Ovary (tissue), 7 donors: ENCODE measurements at regions not wholly inside any gene's neighbourhood (a gene's known extent, or its start where the extent isn't known, plus 50 kb on each side); places are given as distances from the start of the nearest gene placed in this dataset.

Experiments used
- DNase-seq, 5 donors: peaks; one replicate each; pipeline ENCODE4 v3.0.0-alpha.2; 2019 to 2020
- H3K27ac ChIP-seq, 2 donors: fragments of 200-600 bp; one replicate each; pipeline versions ENCODE4 v1.5.1 to v1.8.0; 2019 to 2022
- H3K27me3 ChIP-seq: fragments of 200-600 bp; one replicate; pipeline ENCODE4 v1.8.0; 2022
- H3K36me3 ChIP-seq: fragments of 200-600 bp; sonication (generic); one replicate; pipeline ENCODE4 v1.5.1; 2019
- H3K4me1 ChIP-seq: one replicate; pipeline ENCODE4 v1.8.1; 2013; ENCODE audit warnings: mild to moderate bottlenecking, moderate library complexity; ENCODE audit not compliant: insufficient read depth
- H3K4me3 ChIP-seq: fragments of 200-600 bp; sonication (generic); one replicate; pipeline ENCODE4 v1.5.1; 2017
- H3K9me3 ChIP-seq, 2 donors: fragments of 200-600 bp in 1 of 2; sonication (generic) in 1 of 2; one replicate each; pipeline versions ENCODE4 v1.5.1 to v1.8.1; 2013 to 2019; ENCODE audit warnings: mild to moderate bottlenecking in 1 of 2, moderate library complexity in 1 of 2
- CTCF ChIP-seq, 3 donors: fragments of 450-650 bp in 2 of 3; fragments of 200-600 bp in 1 of 3; IDR thresholded peaks; one replicate each; pipeline versions ENCODE4 v1.5.1 to v1.8.0; 2016 to 2022; ENCODE audit warnings: antibody characterized with exemption in 3 of 3, mild to moderate bottlenecking in 1 of 3
- EP300 ChIP-seq: sonication (generic); formaldehyde crosslinking; IDR thresholded peaks from one replicate; pipeline ENCODE4 v1.6.1; 2017; ENCODE audit warnings: antibody characterized with exemption
- POLR2A ChIP-seq: fragments of 450-650 bp; IDR thresholded peaks from one replicate; pipeline ENCODE4 v1.6.1; 2017; ENCODE audit warnings: antibody characterized with exemption, mild to moderate bottlenecking, moderate library complexity
- WGBS, 3 donors: extraction: QIAGEN DNeasy Blood & Tissue Kit in 1 of 3; methylation state at CpG; one replicate each; pipeline versions ENCODE4 v1.1.5 to v1.1.7; 2013 to 2017; 5-methylcytosine and 5-hydroxymethylcytosine counted together
- intact Hi-C, 4 donors: fragments of 100-400 bp; cut with DNase I; formaldehyde crosslinking; loops; one replicate each; pipeline versions ENCODE4 v1.11.0 to v1.15.1; 2022 to 2023
- donor health status: DM: no; HTN: no; CAD: no; lungs with moderate emphysema.
- donor health status: DM: no; HTN: no; CAD: no.
- donor health status: Bipolar disorder and iron deficiency.
- donor health status: DM: no; HTN: no; CAD: no.
- donor health status: DM: yes; HTN: yes; CAD: no.

DNA sequence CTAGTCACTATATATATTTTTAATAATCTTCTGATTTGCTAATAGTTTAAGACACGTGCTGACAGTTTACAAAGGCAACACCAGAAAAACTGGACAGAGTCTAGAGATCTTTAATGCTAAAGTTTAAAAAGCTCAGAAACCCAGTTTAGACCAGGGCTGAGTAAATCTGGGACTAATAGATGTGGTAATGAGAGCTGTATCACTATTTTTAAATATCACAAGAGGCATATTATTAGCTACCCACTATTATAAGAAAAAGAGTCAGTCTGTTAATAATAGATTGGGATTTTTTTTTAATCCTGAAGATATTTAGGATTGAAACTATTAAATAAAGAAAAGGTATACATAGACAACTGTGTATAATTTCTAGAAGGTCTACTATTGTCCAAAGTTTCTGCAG lies 299.9 kb downstream of the ZEB2 start:
- H3K4me3 ChIP-seq, result no peak overlapping the region
- no peaks in the 10 kb centered on the region for H3K36me3 ChIP-seq
- TF ChIP-seq CTCF (IDR thresholded peaks at IDR 0.05) (no peak), EP300 (no peak), POLR2A (no peak)
- H3K9me3 ChIP-seq, result no peaks in the 10 kb centered on the region
- no peaks in the 10 kb centered on the region for H3K27me3 ChIP-seq
- H3K27ac ChIP-seq, result no peak overlapping the region
- DNase-seq, result no peak
- peaks cover 2% of the 10 kb centered on the region for H3K4me1 ChIP-seq
- intact Hi-C loops, result no loop called here
- WGBS, 3 donors, result 95 to 97% (median 96%) methylated on average over 1 of the region's 1 CpG

GRCh38 chr2:144217853-144218633 lies 301.9 kb downstream of the ZEB2 start:
- 92 to 94% (median 94%) methylated on average over 5 of the region's 5 CpGs for WGBS, 3 donors
- H3K27ac ChIP-seq, result no peak overlapping the region
- H3K4me3 ChIP-seq, result no peak overlapping the region
- DNase-seq, result no peak
- no peaks in the 10 kb centered on the region for H3K27me3 ChIP-seq
- peaks cover 2% of the 10 kb centered on the region for H3K4me1 ChIP-seq
- TF ChIP-seq EP300 (no peak), POLR2A (no peak), CTCF (IDR thresholded peaks at IDR 0.05) (no peak)
- intact Hi-C loops, result no loop called here
- H3K36me3 ChIP-seq, result no peaks in the 10 kb centered on the region
- no peaks in the 10 kb centered on the region for H3K9me3 ChIP-seq

DNA sequence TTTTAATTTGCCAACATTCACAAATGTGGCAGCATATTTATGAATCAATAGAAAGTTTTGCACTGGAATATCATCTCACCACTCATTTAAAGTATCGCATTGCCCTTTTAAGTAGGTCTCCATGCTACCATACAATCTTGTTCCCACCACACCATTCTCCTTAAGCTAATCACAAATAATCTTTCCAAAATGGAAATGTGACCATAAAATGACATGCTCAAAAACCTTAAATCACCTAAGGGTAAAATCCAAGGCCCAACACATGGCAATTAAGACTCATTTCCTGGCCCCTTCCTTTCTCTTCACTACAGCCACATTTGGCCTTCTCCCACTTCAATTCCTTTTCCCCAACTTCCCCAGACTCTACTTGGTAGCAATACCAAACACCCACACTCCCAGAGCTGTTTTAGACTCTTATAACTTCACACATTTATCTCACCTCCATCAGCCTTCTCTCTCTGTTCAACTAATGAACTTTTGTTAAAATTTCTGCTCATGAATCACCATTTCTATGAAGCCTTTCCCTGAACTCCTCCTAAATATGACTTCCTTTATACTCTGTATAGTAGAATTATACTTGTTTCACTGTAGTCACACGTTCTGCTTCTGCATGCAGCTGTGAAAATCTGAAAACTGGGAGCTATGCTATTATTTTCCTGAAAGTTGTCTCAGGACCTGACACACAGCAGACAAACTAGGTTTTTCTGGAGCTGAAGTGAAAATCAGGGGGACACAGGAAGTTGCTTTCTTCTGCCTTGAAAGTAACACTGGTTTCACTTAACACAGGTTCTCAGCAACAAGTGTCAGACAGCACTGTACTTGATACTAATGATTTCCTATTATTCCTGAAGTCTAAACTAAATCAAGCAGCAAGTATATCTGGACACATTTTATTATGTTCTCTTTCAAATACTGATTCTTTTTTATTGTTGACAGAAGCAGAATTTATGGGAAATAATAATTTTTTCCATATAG lies 303.9 kb downstream of the ZEB2 start:
- Histone ChIP-seq H3K27me3 (no peaks in the 10 kb centered on the region), H3K36me3 (no peaks in the 10 kb centered on the region), H3K4me1 (no peaks in the 10 kb centered on the region), H3K9me3 (no peaks in the 10 kb centered on the region), H3K4me3 (no peak overlapping the region), H3K27ac (no peak overlapping the region)
- WGBS, 3 donors, result 81 to 82% (median 82%) methylated on average over 2 of the region's 2 CpGs
- intact Hi-C loops, result no loop called here
- TF ChIP-seq CTCF (IDR thresholded peaks at IDR 0.05), result no peak
- no peak for TF ChIP-seq EP300
- TF ChIP-seq POLR2A, result no peak
- DNase-seq, result no peak

DNA sequence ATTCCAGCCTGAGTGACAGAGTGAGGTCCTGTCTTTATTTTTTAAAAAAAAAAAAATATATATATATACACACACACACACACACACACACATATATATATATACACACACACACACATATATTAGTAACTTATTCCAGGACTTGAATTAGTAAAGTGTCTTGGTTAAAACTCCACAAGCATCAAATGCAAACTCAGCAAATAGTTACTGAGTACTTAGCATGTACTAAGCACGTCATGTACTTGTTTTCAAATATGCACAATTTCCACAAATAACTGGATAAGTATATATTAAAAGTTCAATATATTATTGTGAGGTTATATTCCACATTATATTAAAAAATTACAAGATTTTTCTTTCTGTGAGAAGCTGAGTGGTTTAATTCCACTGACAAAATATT lies 304.7 kb downstream of the ZEB2 start:
- TF ChIP-seq POLR2A (no peak), CTCF (IDR thresholded peaks at IDR 0.05) (no peak), EP300 (no peak)
- no peaks in the 10 kb centered on the region for H3K36me3 ChIP-seq
- H3K4me1 ChIP-seq, result no peaks in the 10 kb centered on the region
- DNase-seq, result no peak
- H3K9me3 ChIP-seq, result no peaks in the 10 kb centered on the region
- H3K27me3 ChIP-seq, result no peaks in the 10 kb centered on the region
- 95 to 98% (median 96%) methylated on average over 1 of the region's 1 CpG for WGBS, 3 donors
- H3K4me3 ChIP-seq, result no peak overlapping the region
- H3K27ac ChIP-seq, result no peak overlapping the region
- intact Hi-C loops, result no loop called here
